Activated CD4-positive, alpha-beta T cell treated with anti-CD3 and anti-CD28 coated beads for 24 hours (primary cell): ENCODE measurements at regions not wholly inside any gene's neighbourhood (a gene's known extent, or its start where the extent isn't known, plus 50 kb on each side); places are given as distances from the start of the nearest gene placed in this dataset.
"Not testable (repeated sequence)": the region's sequence is repeated elsewhere in the genome, so short reads cannot be mapped to it uniquely, and the experiment has no call there.

Experiments
- DNase-seq, 2 donors: peaks; one replicate each; pipeline ENCODE4 v3.0.0-alpha.2; 2020; ENCODE audit warnings: low read depth in 2 of 2

GRCh38 chr2:22103617-22104016 lies 979.8 kb downstream of the TDRD15 start:
- not testable (repeated sequence) for DNase-seq

- no peak for DNase-seq
Observed at GRCh38 chr2:22110244-22110651, 986.5 kb downstream of the TDRD15 start.

- no peak for DNase-seq
Observed at GRCh38 chr2:22124003-22124402, 1000.2 kb downstream of the TDRD15 start.

GRCh38 chr2:22126106-22126505 lies 1002.3 kb downstream of the TDRD15 start:
- no peak for DNase-seq

- DNase-seq, result no peak
Observed at GRCh38 chr2:22126978-22127377, 1003.2 kb downstream of the TDRD15 start.

- DNase-seq, result no peak
Observed at GRCh38 chr2:22134421-22134820, 1010.7 kb downstream of the TDRD15 start.

- DNase-seq, result no peak
Observed at GRCh38 chr2:22136446-22136845, 1012.7 kb downstream of the TDRD15 start.

GRCh38 chr2:22143840-22144239 lies 1020.1 kb downstream of the TDRD15 start:
- DNase-seq, result no peak

GRCh38 chr2:22153931-22154613 lies 1030.3 kb downstream of the TDRD15 start:
- DNase-seq, result no peak

GRCh38 chr2:22156661-22157060 lies 1032.9 kb downstream of the TDRD15 start:
- not testable (repeated sequence) for DNase-seq

- DNase-seq, result no peak
Observed at GRCh38 chr2:22167256-22167655, 1043.5 kb downstream of the TDRD15 start.

GRCh38 chr2:22175003-22175402 lies 1051.2 kb downstream of the TDRD15 start:
- DNase-seq, result no peak

GRCh38 chr2:22185251-22185650 lies 1061.5 kb downstream of the TDRD15 start:
- DNase-seq, result no peak

GRCh38 chr2:22186261-22186828 lies 1062.6 kb downstream of the TDRD15 start:
- not testable (repeated sequence) for DNase-seq

GRCh38 chr2:22189893-22190480 lies 1066.2 kb downstream of the TDRD15 start:
- DNase-seq, result no peak

GRCh38 chr2:22194218-22194617 lies 1070.5 kb downstream of the TDRD15 start:
- no peak for DNase-seq

GRCh38 chr2:22196806-22197205 lies 1073.0 kb downstream of the TDRD15 start:
- no peak for DNase-seq

GRCh38 chr2:22198381-22199283 lies 1074.9 kb downstream of the TDRD15 start:
- no peak for DNase-seq

GRCh38 chr2:22199994-22200393 lies 1076.2 kb downstream of the TDRD15 start:
- no peak for DNase-seq

GRCh38 chr2:22209545-22209944 lies 1085.8 kb downstream of the TDRD15 start:
- no peak for DNase-seq

GRCh38 chr2:22213237-22213636 lies 1089.5 kb downstream of the TDRD15 start:
- no peak for DNase-seq

- no peak for DNase-seq
Observed at GRCh38 chr2:22215517-22215916, 1091.7 kb downstream of the TDRD15 start.
